ENCODE measurements at regions not wholly inside any gene's neighbourhood (a gene's known extent, or its start where the extent isn't known, plus 50 kb on each side); places are given as distances from the start of the nearest gene placed in this dataset.
"Not testable (repeated sequence)": the region's sequence is repeated elsewhere in the genome, so short reads cannot be mapped to it uniquely, and the experiment has no call there.

DNA sequence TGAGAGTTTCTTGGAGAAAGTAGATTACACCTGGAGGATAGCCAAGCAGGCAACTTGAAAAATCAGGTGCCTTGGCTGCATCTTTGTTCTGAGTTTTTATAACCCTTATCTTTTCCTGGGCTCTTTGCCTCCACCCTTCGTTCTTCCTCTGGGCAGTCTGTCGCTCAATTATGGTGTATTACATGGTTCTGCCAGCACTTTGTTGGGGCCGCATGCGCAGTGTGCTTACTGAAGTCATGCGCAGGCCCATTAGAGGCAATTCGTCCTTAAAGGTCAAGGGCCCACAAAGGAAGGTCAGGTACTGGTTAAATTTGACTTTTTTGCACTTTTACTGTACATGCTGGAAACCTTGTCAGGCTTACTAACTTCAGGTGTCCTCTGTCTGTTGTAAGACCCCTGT, 761.9 kb upstream of the SLITRK5 start:
- H2AFZ ChIP-seq (ENCODE audit: low read depth, low read length), result no peak overlapping the region
- H3K27me3 ChIP-seq (ENCODE audit: insufficient read depth, low read length), result no peaks in the 10 kb centered on the region
- peaks cover 8% of the 10 kb centered on the region for H3K4me1 ChIP-seq (ENCODE audit: insufficient read depth, low read length)
- no peaks in the 10 kb centered on the region for H3K36me3 ChIP-seq (ENCODE audit: insufficient read depth, low read length)
- peaks cover 3% of the 10 kb centered on the region for H3K9me3 ChIP-seq (ENCODE audit: low read length)
- no peak overlapping the region for H3K4me3 ChIP-seq (ENCODE audit: low read length)

DNA sequence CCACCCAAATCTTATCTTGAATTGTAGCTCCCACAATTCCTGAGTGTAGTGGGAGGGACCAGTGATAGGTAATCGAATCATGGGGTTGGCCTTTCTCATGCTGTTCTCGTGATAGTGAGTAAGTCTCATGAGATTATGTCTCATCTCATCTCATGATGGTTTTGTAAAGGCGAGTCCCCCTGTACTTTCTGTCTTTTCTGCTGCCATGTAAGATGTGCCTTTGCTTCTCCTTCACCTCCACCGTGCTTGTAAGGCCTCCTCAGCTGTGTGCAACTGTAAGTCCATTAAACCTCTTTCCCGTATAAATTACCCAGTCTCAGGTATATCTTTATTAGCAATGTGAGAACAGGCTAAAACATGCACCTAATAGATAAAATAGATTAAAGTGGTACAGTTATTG, 756.4 kb upstream of the SLITRK5 start:
- H3K4me3 ChIP-seq (ENCODE audit: low read length), result no peak overlapping the region
- H3K9me3 ChIP-seq (ENCODE audit: low read length), result peaks cover 3% of the 10 kb centered on the region
- no peak overlapping the region for H2AFZ ChIP-seq (ENCODE audit: low read depth, low read length)
- H3K36me3 ChIP-seq (ENCODE audit: insufficient read depth, low read length), result no peaks in the 10 kb centered on the region
- H3K4me1 ChIP-seq (ENCODE audit: insufficient read depth, low read length), result no peaks in the 10 kb centered on the region
- no peaks in the 10 kb centered on the region for H3K27me3 ChIP-seq (ENCODE audit: insufficient read depth, low read length)

DNA sequence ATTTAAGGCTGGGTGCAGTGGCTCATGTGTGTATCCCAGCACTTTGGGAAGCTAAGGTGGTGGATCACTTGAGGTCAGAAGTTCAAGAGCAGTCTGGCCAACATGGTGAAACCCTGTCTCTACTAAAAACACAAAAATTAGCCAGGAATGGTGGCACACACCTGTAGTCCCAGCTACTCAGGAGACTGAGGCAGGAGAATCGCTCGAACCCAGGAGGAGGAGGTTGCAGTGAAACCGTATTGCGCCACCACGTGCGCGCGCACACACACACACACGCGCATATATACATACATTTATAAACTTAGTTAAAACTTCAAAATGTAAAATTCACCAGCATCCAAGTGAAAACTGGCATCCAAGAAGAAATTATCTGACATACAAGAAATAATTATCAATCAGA, 753.7 kb upstream of the SLITRK5 start:
- H3K27me3 ChIP-seq (ENCODE audit: insufficient read depth, low read length); H3K4me1 ChIP-seq (ENCODE audit: insufficient read depth, low read length); H2AFZ ChIP-seq (ENCODE audit: low read depth, low read length); H3K4me3 ChIP-seq (ENCODE audit: low read length); H3K36me3 ChIP-seq (ENCODE audit: insufficient read depth, low read length); H3K9me3 ChIP-seq (ENCODE audit: low read length): not testable (repeated sequence)

DNA sequence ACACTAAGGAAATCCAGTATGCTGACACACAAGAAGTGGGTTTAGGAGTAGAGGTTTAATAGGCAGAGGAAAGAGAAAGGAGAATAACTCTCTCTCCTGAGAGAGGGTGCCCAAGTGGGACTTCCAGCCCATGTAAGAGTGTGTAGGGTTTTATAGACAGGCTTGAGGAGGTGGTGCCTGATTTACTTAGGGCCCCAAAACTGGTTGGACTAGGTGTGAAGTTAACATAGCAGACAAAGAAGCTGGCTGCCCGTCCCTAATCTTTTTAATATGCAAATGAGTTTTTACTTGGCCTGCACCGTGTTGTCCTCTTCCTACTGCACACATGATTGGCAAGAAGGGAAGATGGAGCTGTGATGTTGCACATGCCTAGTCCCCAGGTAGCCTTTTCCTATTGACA, 752.5 kb upstream of the SLITRK5 start:
- no peak overlapping the region for H3K4me3 ChIP-seq (ENCODE audit: low read length)
- no peaks in the 10 kb centered on the region for H3K4me1 ChIP-seq (ENCODE audit: insufficient read depth, low read length)
- H3K27me3 ChIP-seq (ENCODE audit: insufficient read depth, low read length), result no peaks in the 10 kb centered on the region
- no peak overlapping the region for H2AFZ ChIP-seq (ENCODE audit: low read depth, low read length)
- H3K9me3 ChIP-seq (ENCODE audit: low read length), result peaks cover 3% of the 10 kb centered on the region
- no peaks in the 10 kb centered on the region for H3K36me3 ChIP-seq (ENCODE audit: insufficient read depth, low read length)

DNA sequence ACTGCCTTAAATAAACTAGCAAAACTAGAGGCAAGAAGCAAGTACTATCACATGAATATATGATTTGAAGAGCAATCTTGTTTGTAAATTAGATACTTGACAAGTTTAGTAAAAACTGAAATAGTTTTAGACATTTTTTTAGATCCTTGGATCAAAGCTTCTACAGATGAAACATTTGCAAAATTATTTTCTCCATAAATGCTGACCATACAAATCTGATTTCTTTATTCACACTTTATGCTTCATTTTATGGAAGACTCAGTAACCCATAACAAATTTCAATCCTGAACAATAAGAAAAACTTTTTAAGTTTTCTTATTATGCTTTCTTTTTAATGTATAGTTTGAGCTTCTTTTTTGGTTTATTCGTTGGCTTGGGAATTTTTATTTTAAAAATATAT, 750.2 kb upstream of the SLITRK5 start:
- Histone ChIP-seq H3K9me3 (ENCODE audit: low read length) (no peaks in the 10 kb centered on the region), H3K36me3 (ENCODE audit: insufficient read depth, low read length) (no peaks in the 10 kb centered on the region), H2AFZ (ENCODE audit: low read depth, low read length) (no peak overlapping the region), H3K4me3 (ENCODE audit: low read length) (no peak overlapping the region), H3K4me1 (ENCODE audit: insufficient read depth, low read length) (no peaks in the 10 kb centered on the region), H3K27me3 (ENCODE audit: insufficient read depth, low read length) (no peaks in the 10 kb centered on the region)

DNA sequence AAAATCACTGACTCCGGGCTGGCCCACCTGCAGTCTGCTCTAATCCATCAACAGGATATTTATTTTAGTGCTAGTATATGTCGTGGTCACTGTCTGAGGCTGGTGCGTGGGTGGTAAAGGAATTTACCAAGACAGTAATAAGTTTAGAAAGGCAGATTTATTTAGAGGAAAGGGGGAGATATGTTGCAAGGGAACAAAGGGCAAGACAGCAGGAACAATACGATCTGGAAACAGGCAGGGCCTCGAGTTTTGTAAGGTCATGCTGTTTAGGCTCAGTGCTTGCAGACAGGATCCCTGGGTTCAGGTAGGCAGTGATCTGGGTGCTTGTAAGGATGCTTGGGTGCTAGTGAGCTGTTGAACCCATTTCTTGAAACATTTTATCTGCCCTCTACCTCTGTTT, 748.2 kb upstream of the SLITRK5 start:
- no peaks in the 10 kb centered on the region for H3K27me3 ChIP-seq (ENCODE audit: insufficient read depth, low read length)
- no peak overlapping the region for H2AFZ ChIP-seq (ENCODE audit: low read depth, low read length)
- H3K9me3 ChIP-seq (ENCODE audit: low read length), result no peaks in the 10 kb centered on the region

DNA sequence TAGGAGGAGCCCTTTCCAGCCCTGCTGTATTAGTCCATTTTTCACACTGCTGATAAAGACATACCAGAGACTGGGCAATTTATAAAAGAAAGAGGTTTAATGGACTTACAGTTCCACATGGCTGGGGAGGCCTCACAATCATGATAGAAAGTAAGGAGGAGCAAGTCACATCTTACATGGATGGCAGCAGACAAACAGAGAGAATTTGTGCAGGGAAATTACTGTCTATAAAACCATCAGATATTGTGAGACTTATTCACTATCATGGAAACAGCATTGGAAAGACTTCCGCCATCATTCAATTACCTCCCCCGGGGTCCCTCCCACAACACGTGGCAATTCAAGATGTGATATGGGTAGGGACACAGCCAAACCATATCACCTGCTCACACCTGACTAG, 744.3 kb upstream of the SLITRK5 start:
- not testable (repeated sequence) for H3K36me3 ChIP-seq (ENCODE audit: insufficient read depth, low read length); H3K9me3 ChIP-seq (ENCODE audit: low read length); H3K4me1 ChIP-seq (ENCODE audit: insufficient read depth, low read length); H3K4me3 ChIP-seq (ENCODE audit: low read length); H2AFZ ChIP-seq (ENCODE audit: low read depth, low read length); H3K27me3 ChIP-seq (ENCODE audit: insufficient read depth, low read length)

More for the DNA sequence above, 748.2 kb upstream of the SLITRK5 start:
- no peak overlapping the region for H3K4me3 ChIP-seq (ENCODE audit: low read length)
- no peaks in the 10 kb centered on the region for H3K36me3 ChIP-seq (ENCODE audit: insufficient read depth, low read length)
- no peaks in the 10 kb centered on the region for H3K4me1 ChIP-seq (ENCODE audit: insufficient read depth, low read length)

DNA sequence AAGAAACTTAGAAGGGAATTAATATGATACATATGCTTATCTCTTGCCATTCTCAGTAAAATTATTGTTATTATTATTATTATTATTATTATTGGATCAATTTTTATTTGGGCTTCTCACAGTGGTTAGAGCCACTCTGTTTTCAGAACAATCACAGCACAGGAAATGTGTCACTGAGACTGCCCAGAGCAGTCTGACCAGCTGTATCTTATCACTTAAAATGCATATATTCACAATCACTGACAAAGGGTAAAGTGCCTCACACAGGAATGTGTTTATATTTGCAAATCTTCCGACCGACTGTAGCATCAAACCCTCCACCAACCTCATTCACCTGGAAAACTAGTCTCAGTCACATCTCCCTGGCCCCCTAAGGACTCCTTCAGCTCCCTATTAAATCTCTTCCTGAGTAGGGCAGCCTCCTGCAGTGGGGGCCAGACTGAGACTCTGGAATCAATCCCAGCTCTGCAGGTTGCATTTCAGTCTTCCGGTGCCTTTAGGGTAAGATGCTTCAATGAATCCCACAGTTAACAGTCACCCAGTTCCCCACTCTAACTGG, 738.3 kb upstream of the SLITRK5 start:
- no peak overlapping the region for H3K4me3 ChIP-seq (ENCODE audit: low read length)
- H3K9me3 ChIP-seq (ENCODE audit: low read length), result no peaks in the 10 kb centered on the region
- no peaks in the 10 kb centered on the region for H3K36me3 ChIP-seq (ENCODE audit: insufficient read depth, low read length)
- H3K4me1 ChIP-seq (ENCODE audit: insufficient read depth, low read length), result peaks cover 3% of the 10 kb centered on the region
- H2AFZ ChIP-seq (ENCODE audit: low read depth, low read length), result peak overlapping the region; percentile 13
- H3K27me3 ChIP-seq (ENCODE audit: insufficient read depth, low read length), result no peaks in the 10 kb centered on the region

DNA sequence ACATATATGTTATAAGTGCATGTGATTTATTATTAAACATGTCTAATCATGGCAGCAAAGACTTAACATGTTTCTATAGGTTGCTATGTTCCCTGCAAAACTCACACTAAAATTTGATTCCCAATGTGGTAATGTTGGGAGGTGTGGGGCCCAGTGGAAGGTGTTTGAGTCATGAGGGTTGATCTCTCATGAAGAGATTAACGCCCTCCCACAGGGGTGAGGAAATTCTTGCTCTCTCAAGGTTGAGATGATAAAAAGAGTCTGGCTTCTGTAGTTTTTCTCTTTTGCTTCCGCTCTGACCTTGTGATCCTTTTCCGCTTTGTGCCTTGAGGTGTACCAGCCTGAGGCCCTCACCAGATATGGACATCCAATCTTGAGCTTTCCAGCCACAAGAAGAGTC, 737.5 kb upstream of the SLITRK5 start:
- Histone ChIP-seq H3K36me3 (ENCODE audit: insufficient read depth, low read length) (no peaks in the 10 kb centered on the region), H3K4me3 (ENCODE audit: low read length) (no peak overlapping the region), H3K27me3 (ENCODE audit: insufficient read depth, low read length) (no peaks in the 10 kb centered on the region), H3K9me3 (ENCODE audit: low read length) (no peaks in the 10 kb centered on the region), H3K4me1 (ENCODE audit: insufficient read depth, low read length) (peaks cover 3% of the 10 kb centered on the region), H2AFZ (ENCODE audit: low read depth, low read length) (peak overlapping the region; percentile 32)

DNA sequence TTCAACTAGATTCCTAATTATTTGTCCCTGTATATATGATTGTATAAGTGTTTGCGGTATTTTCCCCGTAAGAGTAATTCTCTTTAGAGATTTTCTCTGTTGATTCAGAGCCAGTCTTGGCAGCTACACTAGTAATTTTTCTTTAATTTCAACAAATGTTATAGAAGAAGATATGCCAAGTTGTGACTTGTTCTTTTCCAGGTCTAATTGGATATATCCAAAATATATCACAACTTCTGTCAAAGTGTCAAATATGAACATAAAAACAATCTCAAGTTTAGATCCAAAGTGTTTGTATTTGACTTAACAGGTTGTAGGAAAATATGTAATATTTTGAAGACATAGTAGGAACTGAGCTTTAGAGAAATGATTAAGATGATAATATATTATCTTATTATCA, 733.9 kb upstream of the SLITRK5 start:
- no peaks in the 10 kb centered on the region for H3K36me3 ChIP-seq (ENCODE audit: insufficient read depth, low read length)
- H3K27me3 ChIP-seq (ENCODE audit: insufficient read depth, low read length), result no peaks in the 10 kb centered on the region
- H3K9me3 ChIP-seq (ENCODE audit: low read length), result no peaks in the 10 kb centered on the region
- no peak overlapping the region for H3K4me3 ChIP-seq (ENCODE audit: low read length)
- no peak overlapping the region for H2AFZ ChIP-seq (ENCODE audit: low read depth, low read length)
- H3K4me1 ChIP-seq (ENCODE audit: insufficient read depth, low read length), result no peaks in the 10 kb centered on the region

DNA sequence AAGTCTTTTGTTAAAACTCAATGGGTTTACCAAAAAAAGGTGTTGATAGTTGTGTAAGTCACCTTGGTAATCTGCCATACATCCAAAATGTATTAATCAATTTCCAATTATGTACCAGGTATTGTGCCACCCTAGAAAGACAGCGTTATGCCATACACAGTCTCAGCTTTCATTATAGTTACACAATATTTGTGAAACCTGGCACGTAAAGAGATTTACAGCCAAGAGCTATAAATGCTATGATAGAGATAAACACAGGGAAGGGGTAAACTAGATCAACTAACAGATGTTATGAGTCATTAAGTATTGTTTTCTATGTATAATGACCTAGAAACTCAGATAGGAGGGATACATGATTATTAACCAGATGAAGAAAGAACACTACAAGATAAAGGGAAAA, 725.6 kb upstream of the SLITRK5 start:
- Histone ChIP-seq H3K4me3 (ENCODE audit: low read length) (no peak overlapping the region), H3K4me1 (ENCODE audit: insufficient read depth, low read length) (no peaks in the 10 kb centered on the region), H3K36me3 (ENCODE audit: insufficient read depth, low read length) (no peaks in the 10 kb centered on the region), H2AFZ (ENCODE audit: low read depth, low read length) (no peak overlapping the region), H3K9me3 (ENCODE audit: low read length) (no peaks in the 10 kb centered on the region), H3K27me3 (ENCODE audit: insufficient read depth, low read length) (no peaks in the 10 kb centered on the region)

DNA sequence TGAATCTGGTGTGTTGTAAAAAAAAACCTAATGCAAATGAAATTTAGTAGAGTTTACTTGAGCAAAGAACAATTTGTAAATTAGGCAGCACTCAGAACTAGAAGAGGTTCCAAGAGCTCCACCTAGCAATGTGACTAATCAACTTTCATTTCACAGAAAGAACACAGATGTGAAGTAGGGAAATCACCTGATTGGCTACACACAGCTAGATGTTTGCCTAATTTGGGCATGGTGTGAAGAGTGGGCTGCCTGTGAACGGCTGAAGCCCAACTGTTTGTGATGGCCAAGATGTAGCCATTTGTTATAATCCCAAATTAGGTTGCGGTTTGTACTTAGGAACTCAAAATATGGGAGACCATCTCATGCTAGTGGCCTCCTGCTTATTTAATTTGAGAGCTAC, 724.4 kb upstream of the SLITRK5 start:
- Histone ChIP-seq H3K27me3 (ENCODE audit: insufficient read depth, low read length) (no peaks in the 10 kb centered on the region), H3K4me1 (ENCODE audit: insufficient read depth, low read length) (no peaks in the 10 kb centered on the region), H3K4me3 (ENCODE audit: low read length) (no peak overlapping the region), H2AFZ (ENCODE audit: low read depth, low read length) (no peak overlapping the region), H3K9me3 (ENCODE audit: low read length) (no peaks in the 10 kb centered on the region), H3K36me3 (ENCODE audit: insufficient read depth, low read length) (no peaks in the 10 kb centered on the region)

DNA sequence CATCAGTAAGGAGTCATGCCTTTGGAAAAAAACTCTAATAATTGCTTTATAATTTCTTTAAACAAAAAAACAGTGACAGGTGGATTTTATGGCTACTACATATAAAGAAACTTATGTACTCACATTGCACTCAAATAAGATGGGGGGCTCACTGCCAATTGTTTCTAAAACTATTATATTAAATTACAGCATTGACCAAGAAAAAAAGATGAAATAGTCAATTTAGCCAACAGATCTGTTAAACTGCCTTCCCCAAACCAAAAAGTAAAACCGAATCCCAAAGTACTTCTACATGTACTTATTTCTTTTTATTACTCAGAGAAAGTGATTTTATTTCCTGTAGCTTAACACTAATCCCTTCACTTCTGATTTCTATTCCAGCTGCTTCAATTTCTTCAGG, 716.8 kb upstream of the SLITRK5 start:
- no peak overlapping the region for H3K4me3 ChIP-seq (ENCODE audit: low read length)
- H3K9me3 ChIP-seq (ENCODE audit: low read length), result no peaks in the 10 kb centered on the region
- H3K36me3 ChIP-seq (ENCODE audit: insufficient read depth, low read length), result no peaks in the 10 kb centered on the region
- H2AFZ ChIP-seq (ENCODE audit: low read depth, low read length), result no peak overlapping the region
- H3K4me1 ChIP-seq (ENCODE audit: insufficient read depth, low read length), result no peaks in the 10 kb centered on the region
- H3K27me3 ChIP-seq (ENCODE audit: insufficient read depth, low read length), result no peaks in the 10 kb centered on the region

DNA sequence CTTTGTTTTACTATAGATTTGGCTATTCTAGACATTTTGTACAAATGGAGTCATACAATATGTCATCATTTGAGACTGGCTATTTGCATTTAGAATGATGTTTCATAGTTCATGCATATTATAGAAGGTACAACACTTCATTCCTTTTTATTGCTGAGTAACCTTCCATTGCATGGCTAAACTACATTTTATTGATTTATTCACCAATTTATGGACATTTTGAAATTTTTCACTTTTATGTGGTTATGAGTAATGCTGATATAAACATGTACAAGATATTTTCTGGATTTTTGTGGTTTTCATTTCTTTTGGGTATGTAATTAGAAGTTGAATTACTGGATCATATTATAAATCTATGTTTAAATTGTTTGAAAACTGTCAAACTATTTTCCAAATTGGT, 710.3 kb upstream of the SLITRK5 start:
- no peak overlapping the region for H3K4me3 ChIP-seq (ENCODE audit: low read length)
- H3K4me1 ChIP-seq (ENCODE audit: insufficient read depth, low read length), result no peaks in the 10 kb centered on the region
- H2AFZ ChIP-seq (ENCODE audit: low read depth, low read length), result no peak overlapping the region
- H3K27me3 ChIP-seq (ENCODE audit: insufficient read depth, low read length), result no peaks in the 10 kb centered on the region
- H3K9me3 ChIP-seq (ENCODE audit: low read length), result no peaks in the 10 kb centered on the region
- no peaks in the 10 kb centered on the region for H3K36me3 ChIP-seq (ENCODE audit: insufficient read depth, low read length)
